GM12878 (cell line): ENCODE measurements at regions not wholly inside any gene's neighbourhood (a gene's known extent, or its start where the extent isn't known, plus 50 kb on each side); places are given as distances from the start of the nearest gene placed in this dataset.

ENCODE experiments used
- ATAC-seq: fragments of 200-7000 bp; cut with Tn5 transposase; 3 replicates; pipeline ENCODE4 v1.9.1; 2020; ENCODE audit warnings: mild to moderate bottlenecking, moderate library complexity
- BruUV-seq: library from RNA; stranded (reverse); fragments of 400-500 nt; replicated peaks from 2 replicates; lab custom pipeline; 2021; lab: Mats Ljungman, UMichigan
- CTCF ChIA-PET: fragments of 300-600 bp; sonication (Branson Sonifier 250); formaldehyde crosslinking; extraction: SDS; loops from one replicate; lab custom pipeline; 2021; ENCODE audit warnings: inconsistent platforms; lab: Yijun Ruan, JAX
- POLR2A ChIA-PET: fragments of 350-600 bp; formaldehyde crosslinking; extraction: SDS; loops from one replicate; lab custom pipeline; 2021; ENCODE audit warnings: inconsistent platforms; lab: Charles Lee
- RAD21 ChIA-PET: fragments of 300-600 bp; sonication (Branson Sonifier 250); formaldehyde crosslinking; loops from one replicate; lab custom pipeline; 2023; ENCODE audit warnings: antibody characterized with exemption; ENCODE audit not compliant: unreplicated experiment; lab: Charles Lee
- SMC1A ChIA-PET: fragments of 300-600 bp; sonication (Branson Sonifier 250); formaldehyde crosslinking; loops from one replicate; lab custom pipeline; 2023; ENCODE audit not compliant: unreplicated experiment, uncharacterized antibody; lab: Charles Lee
- DNase-seq: peaks from one replicate; pipeline ENCODE4 v3.0.0-alpha.2; 2011; ENCODE audit warnings: low read depth, low spot score
- FAIRE-seq: peaks from 3 replicates; lab custom pipeline; 2011; peaks lifted over from hg19 to GRCh38; lab: Jason Lieb, UNC
- H2AFZ ChIP-seq: 2 replicates; pipeline ENCODE4 v1.6.0; 2011; ENCODE audit warnings: low read depth, low read length, control low read depth; ENCODE audit not compliant: control insufficient read depth
- H3K27ac ChIP-seq: 2 replicates; pipeline ENCODE4 v1.5.1; 2011; ENCODE audit warnings: control low read depth; ENCODE audit not compliant: control insufficient read depth, insufficient read depth
- H3K27me3 ChIP-seq, 2 experiments: replicated peaks in 1 of 2; 2 replicates each; pipeline versions ENCODE4 v1.6.0 to v1.6.1; 2011; ENCODE audit warnings: low read length in 1 of 2; ENCODE audit not compliant: control insufficient read depth in 2 of 2, insufficient read depth in 2 of 2
- H3K36me3 ChIP-seq, 2 experiments: 2 replicates each; pipeline ENCODE4 v1.5.1; 2011; ENCODE audit warnings: low read length in 1 of 2; ENCODE audit not compliant: control insufficient read depth in 2 of 2, insufficient read depth in 2 of 2
- H3K4me1 ChIP-seq: 2 replicates; pipeline ENCODE4 v1.6.1; 2011; ENCODE audit warnings: mild to moderate bottlenecking, low read length, moderate library complexity, mixed read lengths; ENCODE audit not compliant: control insufficient read depth, insufficient read depth
- H3K4me2 ChIP-seq: 2 replicates; pipeline ENCODE4 v1.6.0; 2011; ENCODE audit warnings: control low read depth; ENCODE audit not compliant: control insufficient read depth, insufficient read depth
- H3K4me3 ChIP-seq: fragments of 200-600 bp; sonication (generic); 2 replicates; pipeline ENCODE4 v1.5.1; 2016
- H3K79me2 ChIP-seq: 2 replicates; pipeline ENCODE4 v1.6.0; 2011; ENCODE audit warnings: low read length; ENCODE audit not compliant: control insufficient read depth, insufficient read depth
- H3K9ac ChIP-seq: 2 replicates; pipeline ENCODE4 v1.8.0; 2011; ENCODE audit warnings: low read length, control low read depth, mixed read lengths; ENCODE audit not compliant: control insufficient read depth, insufficient read depth
- H3K9me3 ChIP-seq: replicated peaks from 3 replicates; pipeline ENCODE4 v1.5.1; 2011; ENCODE audit warnings: mild to moderate bottlenecking, low read length; ENCODE audit not compliant: control insufficient read depth, insufficient read depth
- H4K20me1 ChIP-seq: 2 replicates; pipeline ENCODE4 v1.6.0; 2011; ENCODE audit not compliant: control insufficient read depth, insufficient read depth
- BACH1 ChIP-seq: fragments of 450-650 bp; IDR thresholded peaks from 2 replicates; pipeline ENCODE4 v1.6.1; 2017; ENCODE audit warnings: mild to moderate bottlenecking, borderline replicate concordance
- CBX5 ChIP-seq: sonication (generic); IDR thresholded peaks from 2 replicates; pipeline ENCODE4 v1.6.1; 2016; ENCODE audit warnings: low read depth, moderate library complexity, mild to moderate bottlenecking, inconsistent platforms
- CUX1 ChIP-seq: IDR thresholded peaks from 2 replicates; pipeline ENCODE4 v1.6.1; 2012; ENCODE audit warnings: improper control_type of control experiment, low read depth, low read length; ENCODE audit not compliant: insufficient replicate concordance
- ESRRA ChIP-seq: IDR thresholded peaks from 2 replicates; pipeline ENCODE4 v1.6.1; 2012; ENCODE audit warnings: mild to moderate bottlenecking, low read length, improper control_type of control experiment
- FOXM1 ChIP-seq: IDR thresholded peaks from 2 replicates; pipeline ENCODE4 v1.6.1; 2012; ENCODE audit warnings: low read depth, mild to moderate bottlenecking, inconsistent platforms, low read length, moderate library complexity
- GABPA ChIP-seq: IDR thresholded peaks from 2 replicates; pipeline ENCODE4 v1.6.1; 2014; ENCODE audit warnings: antibody characterized with exemption, low read depth, mild to moderate bottlenecking, inconsistent platforms
- IKZF2 ChIP-seq, 2 experiments: fragments of 450-650 bp; IDR thresholded peaks; 2 replicates each; pipeline ENCODE4 v1.6.1; 2017; ENCODE audit warnings: mild to moderate bottlenecking in 2 of 2, moderate library complexity in 2 of 2
- MXI1 ChIP-seq: fragments of 150-350 bp; IDR thresholded peaks from 2 replicates; pipeline ENCODE4 v1.6.1; 2011; ENCODE audit warnings: low read depth, mild to moderate bottlenecking, inconsistent platforms, low read length, improper control_type of control experiment
- NRF1 ChIP-seq: conservative IDR thresholded peaks from 2 replicates; pipeline ENCODE4 v1.6.1; 2011; ENCODE audit warnings: mild to moderate bottlenecking, low read depth, low read length, improper control_type of control experiment
- RAD51 ChIP-seq: fragments of 450-650 bp; IDR thresholded peaks from 2 replicates; pipeline ENCODE4 v1.6.1; 2016; ENCODE audit warnings: moderate library complexity, mild to moderate bottlenecking, inconsistent platforms
- SREBF1 ChIP-seq: IDR thresholded peaks from 2 replicates; pipeline ENCODE4 v1.6.1; 2012; ENCODE audit warnings: mild to moderate bottlenecking, low read length
- STAT1 ChIP-seq: fragments of 450-650 bp; conservative IDR thresholded peaks from 2 replicates; pipeline ENCODE4 v1.6.1; 2014; ENCODE audit warnings: antibody characterized with exemption, mild to moderate bottlenecking
- TAF1 ChIP-seq: IDR thresholded peaks from 2 replicates; pipeline ENCODE4 v1.6.1; 2011; ENCODE audit warnings: mild to moderate bottlenecking, low read depth, low read length, borderline replicate concordance
- TARDBP ChIP-seq: IDR thresholded peaks from 2 replicates; pipeline ENCODE4 v1.6.1; 2016; ENCODE audit warnings: borderline replicate concordance
- YY1 ChIP-seq: IDR thresholded peaks from 2 replicates; pipeline ENCODE4 v1.6.1; 2011; ENCODE audit warnings: low read depth, mild to moderate bottlenecking, low read length
- ZBTB40 ChIP-seq: fragments of 450-650 bp; IDR thresholded peaks from 2 replicates; pipeline ENCODE4 v1.6.1; 2016; ENCODE audit warnings: mild to moderate bottlenecking, moderate library complexity, borderline replicate concordance
- ZZZ3 ChIP-seq: IDR thresholded peaks from 2 replicates; pipeline ENCODE4 v1.6.1; 2011; ENCODE audit warnings: low read depth; ENCODE audit not compliant: control insufficient read depth, insufficient read length
- WGBS: methylation state at CpG from one replicate; pipeline ENCODE4 v1.1.6; 2016; ENCODE audit warnings: low lambda C conversion rate; ENCODE audit not compliant: insufficient replicate concordance, insufficient coverage; ENCODE audit errors: missing lambda C conversion rate; 5-methylcytosine and 5-hydroxymethylcytosine counted together
- in situ Hi-C: fragments of 300-500 bp; cut with MboI; formaldehyde crosslinking; loops from 9 replicates; pipeline ENCODE4 v1.14.3; 2018; ENCODE audit warnings: mixed read lengths
- intact Hi-C: fragments of 100-400 bp; cut with micrococcal nuclease; formaldehyde crosslinking; loops from one replicate; pipeline ENCODE4 v1.14.2; 2022; ENCODE audit not compliant: unreplicated experiment

- BruUV-seq, result no TSS peak
- Histone ChIP-seq H3K4me2 (no peak overlapping the region), H2AFZ (no peak overlapping the region)
- TF ChIP-seq BACH1 (no peak), YY1 (no peak), GABPA (no peak), IKZF2 (IDR thresholded peaks at IDR 0.05) (no peak), RAD51 (no peak), ZBTB40 (no peak), CBX5 (no peak), CUX1 (no peak), ZZZ3 (no peak), TAF1 (no peak), SREBF1 (no peak), NRF1 (no peak), ESRRA (no peak), FOXM1 (no peak), STAT1 (no peak), MXI1 (no peak), TARDBP (no peak)
Observed at GRCh38 chr3:107323723-107324122, 53.5 kb upstream of the CCDC54 start.

More at GRCh38 chr3:107323723-107324122, 53.5 kb upstream of the CCDC54 start:
- H4K20me1 ChIP-seq, result no peaks in the 10 kb centered on the region
- no peak for FAIRE-seq
- intact Hi-C loops, result no loop called here
- RAD21 ChIA-PET, result no interaction called here
- H3K27ac ChIP-seq, result no peak overlapping the region
- in situ Hi-C loops, result no loop called here
- H3K9me3 ChIP-seq, result no peaks in the 10 kb centered on the region
- H3K4me3 ChIP-seq, result no peak overlapping the region
- H3K36me3 ChIP-seq, result no peaks in the 10 kb centered on the region
- SMC1A ChIA-PET, result no interaction called here
- CTCF ChIA-PET, result interaction anchor here (1.2 kb wide), 1 partner anchor 20 kb away, joined by 3 read pairs; no protein-coding TSS in a partner anchor
- H3K27me3 ChIP-seq, result peaks cover 0 to 1% of the 10 kb centered on the region in 2 experiments; a peak in 2 of 4 replicates
- no peaks in the 10 kb centered on the region for H3K4me1 ChIP-seq
- no peak for DNase-seq
- H3K9ac ChIP-seq, result no peak overlapping the region
- 42% methylated on average over 2 of the region's 2 CpGs for WGBS
- no peaks in the 10 kb centered on the region for H3K79me2 ChIP-seq
- peak; percentile 50 for ATAC-seq
- POLR2A ChIA-PET, result no interaction called here
